Nephron (organoid): ENCODE measurements at regions not wholly inside any gene's neighbourhood (a gene's known extent, or its start where the extent isn't known, plus 50 kb on each side); places are given as distances from the start of the nearest gene placed in this dataset.

Experiments
- H3K27ac Mint-ChIP-seq, 3 experiments: 2 replicates each; pipeline ENCODE4 v1.8.0; 2020; ENCODE audit warnings: mixed read lengths in 3 of 3, mild to moderate bottlenecking in 2 of 3, moderate library complexity in 1 of 3
- H3K27me3 Mint-ChIP-seq: 2 replicates; pipeline ENCODE4 v1.8.0; 2021; ENCODE audit warnings: low read depth, mild to moderate bottlenecking, moderate library complexity, mixed read lengths
- H3K36me3 Mint-ChIP-seq: 2 replicates; pipeline ENCODE4 v1.8.0; 2020; ENCODE audit warnings: low read depth, mixed read lengths
- H3K4me1 Mint-ChIP-seq: 2 replicates; pipeline ENCODE4 v1.8.0; 2020; ENCODE audit warnings: mixed read lengths
- H3K4me3 Mint-ChIP-seq, 3 experiments: 2 replicates each; pipeline ENCODE4 v1.8.0; 2020; ENCODE audit warnings: mild to moderate bottlenecking in 3 of 3, mixed read lengths in 3 of 3, moderate library complexity in 2 of 3
- H3K9me3 Mint-ChIP-seq: 2 replicates; pipeline ENCODE4 v1.8.0; 2020; ENCODE audit warnings: mixed read lengths
- CTCF ChIP-seq, 3 experiments: fragments of 200-600 bp; sonication (generic); IDR thresholded peaks; one replicate each; pipeline ENCODE4 v1.5.0; 2021; ENCODE audit warnings: antibody characterized with exemption in 3 of 3; ENCODE audit not compliant: unreplicated experiment in 3 of 3

GRCh38 chr17:77770331-77771105 lies 188.0 kb upstream of the TNRC6C start:
- H3K4me1 Mint-ChIP-seq, result peaks cover 11% of the 10 kb centered on the region
- peaks cover 18% of the 10 kb centered on the region for H3K27me3 Mint-ChIP-seq
- H3K9me3 Mint-ChIP-seq, result peaks cover 3% of the 10 kb centered on the region
- no peak overlapping the region for H3K27ac Mint-ChIP-seq
- no peak overlapping the region for H3K4me3 Mint-ChIP-seq
- H3K36me3 Mint-ChIP-seq, result no peaks in the 10 kb centered on the region
- no peak for TF ChIP-seq CTCF (IDR thresholded peaks at IDR 0.05; ENCODE audit: unreplicated experiment in 3 of 3)

- peaks cover 11% of the 10 kb centered on the region for H3K4me1 Mint-ChIP-seq
- H3K27me3 Mint-ChIP-seq, result peaks cover 18% of the 10 kb centered on the region
- H3K36me3 Mint-ChIP-seq, result no peaks in the 10 kb centered on the region
- peaks cover 3% of the 10 kb centered on the region for H3K9me3 Mint-ChIP-seq
- no peak for TF ChIP-seq CTCF (IDR thresholded peaks at IDR 0.05; ENCODE audit: unreplicated experiment in 3 of 3)
- no peak overlapping the region for H3K4me3 Mint-ChIP-seq
- H3K27ac Mint-ChIP-seq, result no peak overlapping the region
Observed at GRCh38 chr17:77771145-77771544, 187.4 kb upstream of the TNRC6C start.

DNA sequence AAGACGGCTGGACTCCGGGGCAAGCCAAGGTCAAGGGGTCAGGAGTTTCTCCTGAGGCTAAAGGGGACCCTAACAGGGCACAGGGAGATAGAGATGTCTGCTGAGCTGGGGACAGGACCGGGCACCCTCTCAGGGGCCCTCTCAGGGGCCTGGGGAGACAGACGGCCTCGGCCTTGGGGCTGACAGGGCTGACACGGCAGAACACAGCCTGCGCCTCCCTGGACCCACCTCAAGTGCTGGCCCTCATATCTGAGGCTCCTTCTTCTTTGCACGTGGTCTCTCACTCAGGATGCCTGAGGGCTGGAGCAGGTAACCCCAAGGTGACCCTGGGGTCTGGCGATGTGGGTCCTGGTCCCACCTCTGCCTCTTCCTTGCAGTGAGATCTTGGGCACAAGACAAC lies 186.9 kb upstream of the TNRC6C start:
- Mint-ChIP-seq H3K36me3 (no peaks in the 10 kb centered on the region), H3K27me3 (peaks cover 18% of the 10 kb centered on the region), H3K4me3 (no peak overlapping the region), H3K9me3 (peaks cover 3% of the 10 kb centered on the region), H3K4me1 (peaks cover 11% of the 10 kb centered on the region), H3K27ac (no peak overlapping the region)
- TF ChIP-seq CTCF (IDR thresholded peaks at IDR 0.05; ENCODE audit: unreplicated experiment in 3 of 3), result no peak

DNA sequence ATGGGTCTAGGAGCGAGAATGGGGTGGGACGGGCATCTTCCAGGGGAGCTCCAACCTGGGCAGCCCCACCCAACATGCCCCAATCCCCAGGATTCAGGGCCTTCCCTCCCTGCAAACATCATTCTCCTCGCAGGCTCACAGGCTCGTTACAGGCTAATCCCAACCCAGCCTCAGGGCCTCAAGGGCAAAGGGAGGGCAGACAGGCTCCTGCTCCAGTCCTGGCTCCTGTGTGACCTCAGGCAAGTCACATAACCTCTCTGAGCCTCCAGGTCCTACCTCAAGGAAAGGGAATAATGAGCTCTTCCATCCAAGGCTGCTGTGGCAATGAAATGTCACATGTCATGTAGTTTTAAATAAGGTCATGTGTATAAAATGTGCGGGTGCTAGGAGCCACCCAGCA lies 186.5 kb upstream of the TNRC6C start:
- no peaks in the 10 kb centered on the region for H3K36me3 Mint-ChIP-seq
- H3K4me1 Mint-ChIP-seq, result peaks cover 11% of the 10 kb centered on the region
- H3K4me3 Mint-ChIP-seq, result no peak overlapping the region
- no peak for TF ChIP-seq CTCF (IDR thresholded peaks at IDR 0.05; ENCODE audit: unreplicated experiment in 3 of 3)
- H3K27me3 Mint-ChIP-seq, result peaks cover 18% of the 10 kb centered on the region
- no peak overlapping the region for H3K27ac Mint-ChIP-seq
- H3K9me3 Mint-ChIP-seq, result peaks cover 3% of the 10 kb centered on the region

GRCh38 chr17:77772461-77772897 lies 186.0 kb upstream of the TNRC6C start:
- Mint-ChIP-seq H3K4me1 (peaks cover 11% of the 10 kb centered on the region), H3K27ac (no peak overlapping the region), H3K4me3 (no peak overlapping the region), H3K36me3 (no peaks in the 10 kb centered on the region), H3K27me3 (peaks cover 18% of the 10 kb centered on the region), H3K9me3 (peaks cover 3% of the 10 kb centered on the region)
- TF ChIP-seq CTCF (IDR thresholded peaks at IDR 0.05; ENCODE audit: unreplicated experiment in 3 of 3), result peak; percentile 16 to 51 (median 25)

DNA sequence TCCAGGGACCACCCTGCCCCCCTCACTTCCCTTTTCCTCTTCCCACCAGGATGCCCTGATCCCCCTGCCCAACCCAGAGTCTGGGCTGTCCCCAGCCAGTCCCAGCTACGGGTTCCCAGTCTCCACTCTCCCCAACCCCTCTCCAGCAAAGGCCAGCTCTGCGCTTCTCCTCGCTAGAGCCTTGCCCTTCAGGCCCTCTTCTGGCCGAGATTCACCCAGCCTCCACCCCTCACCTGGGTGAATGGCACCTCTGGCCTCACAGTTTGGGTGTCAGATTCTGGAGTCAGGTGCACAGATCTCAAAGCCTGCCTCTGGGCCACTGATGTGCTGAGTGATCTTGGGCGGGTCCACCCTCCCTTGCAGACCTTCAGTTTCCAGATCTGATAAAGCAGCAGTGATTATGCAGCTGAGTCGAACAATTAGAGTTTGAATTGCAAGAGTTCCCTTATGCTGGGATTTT lies 185.6 kb upstream of the TNRC6C start:
- no peak overlapping the region for H3K27ac Mint-ChIP-seq
- peaks cover 2% of the 10 kb centered on the region for H3K36me3 Mint-ChIP-seq
- peaks cover 18% of the 10 kb centered on the region for H3K27me3 Mint-ChIP-seq
- TF ChIP-seq CTCF (IDR thresholded peaks at IDR 0.05; ENCODE audit: unreplicated experiment in 3 of 3), result no peak
- peaks cover 5% of the 10 kb centered on the region for H3K9me3 Mint-ChIP-seq
- no peak overlapping the region for H3K4me3 Mint-ChIP-seq
- H3K4me1 Mint-ChIP-seq, result peaks cover 11% of the 10 kb centered on the region
